ENCODE measurements at regions not wholly inside any gene's neighbourhood (a gene's known extent, or its start where the extent isn't known, plus 50 kb on each side); places are given as distances from the start of the nearest gene placed in this dataset.
"Not testable (repeated sequence)": the region's sequence is repeated elsewhere in the genome, so short reads cannot be mapped to it uniquely, and the experiment has no call there.

DNA sequence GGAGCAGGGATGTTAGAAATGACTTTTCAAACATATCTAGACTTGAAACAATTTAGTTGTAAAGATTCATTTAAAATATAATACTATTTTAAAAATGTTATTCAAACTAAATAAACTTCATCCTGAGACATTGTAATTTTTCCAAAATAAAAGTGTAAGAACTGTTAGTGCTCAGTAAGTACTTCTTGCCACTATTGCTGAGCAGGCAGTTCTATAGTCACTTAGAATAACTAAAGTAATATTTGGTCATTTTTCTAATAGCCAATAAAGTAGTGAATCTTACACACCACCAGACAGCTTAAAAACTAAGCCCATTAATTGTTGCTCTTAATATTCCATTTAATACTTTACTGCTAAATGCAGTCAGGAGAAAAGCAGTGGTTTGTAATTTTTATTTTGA, 1120.0 kb upstream of the CDH10 start:
- DNase-seq, result no peak

DNA sequence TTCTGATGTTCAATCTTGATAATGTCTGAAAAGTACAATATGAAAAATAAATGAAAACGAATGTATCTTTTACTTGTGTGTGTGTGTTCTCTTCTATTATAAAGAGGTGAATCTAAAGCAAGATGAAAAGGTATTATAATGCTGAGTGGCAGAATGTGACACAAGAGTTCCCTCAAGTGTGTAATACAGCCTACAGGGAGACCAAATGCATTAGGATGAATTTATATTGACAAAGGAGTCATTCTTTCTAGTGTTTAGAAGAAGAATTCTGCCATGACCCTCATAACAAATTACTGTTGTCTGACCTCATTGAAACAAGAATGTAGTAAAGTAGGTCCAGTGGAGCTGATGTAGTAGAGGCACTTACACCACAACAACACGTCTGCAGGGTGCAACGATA, 1119.0 kb upstream of the CDH10 start:
- no peak for DNase-seq

DNA sequence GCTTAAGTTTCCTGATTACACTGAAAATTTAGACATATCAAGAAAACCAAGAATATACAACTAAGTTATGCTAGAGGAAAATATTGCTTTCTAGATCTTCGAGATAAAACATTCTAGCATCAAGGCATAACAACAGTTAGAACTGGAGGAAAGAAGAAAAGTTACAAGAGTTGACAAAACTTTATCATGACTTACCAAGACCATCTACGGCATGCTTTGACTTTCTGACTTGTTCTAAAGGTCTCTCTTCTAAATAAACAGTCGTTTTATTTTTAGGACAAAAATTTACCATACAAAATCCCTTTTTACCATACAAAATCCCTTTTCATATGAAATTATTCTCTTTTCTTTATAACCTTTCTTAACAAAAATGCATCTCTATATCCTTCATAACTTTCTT, 1110.1 kb upstream of the CDH10 start:
- DNase-seq, result no peak

DNA sequence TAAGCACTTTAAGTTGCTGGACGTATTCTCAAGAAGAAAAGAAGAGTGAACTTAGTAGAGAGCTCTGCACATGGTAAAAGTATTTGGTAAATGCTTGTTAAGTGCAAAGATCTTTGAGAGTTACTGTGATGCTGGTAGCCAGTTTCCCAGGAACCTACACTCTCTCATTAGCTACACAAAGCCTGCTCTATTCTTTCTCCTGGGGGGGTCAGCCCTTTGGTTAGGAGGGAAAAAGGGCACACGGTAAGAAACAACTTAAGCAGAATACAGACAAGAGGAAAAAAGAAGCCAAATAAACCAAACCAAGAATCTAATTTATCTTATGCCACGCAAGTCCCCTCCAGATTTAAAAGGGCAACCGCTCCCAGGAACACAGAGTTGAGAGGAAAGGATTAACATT, 1100.1 kb upstream of the CDH10 start:
- no peak for DNase-seq

DNA sequence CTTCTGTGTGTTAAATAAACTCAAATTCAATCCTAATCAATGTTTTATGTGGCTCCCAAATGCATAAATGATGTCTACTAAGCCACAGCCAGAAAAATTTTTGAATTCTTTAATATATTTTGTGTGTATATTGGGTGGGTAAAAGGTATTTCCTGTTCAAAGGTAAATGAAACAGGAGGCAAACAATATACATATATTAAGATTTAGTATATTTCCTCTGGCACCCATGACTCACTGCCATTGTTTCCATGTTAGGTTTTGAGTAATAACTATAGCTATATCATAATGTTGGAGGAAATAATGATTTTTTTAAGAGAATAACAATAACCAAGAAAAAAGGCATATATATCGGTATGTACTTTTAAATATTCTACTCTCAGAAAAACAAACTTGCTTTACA, 1071.9 kb upstream of the CDH10 start:
- no peak for DNase-seq

DNA sequence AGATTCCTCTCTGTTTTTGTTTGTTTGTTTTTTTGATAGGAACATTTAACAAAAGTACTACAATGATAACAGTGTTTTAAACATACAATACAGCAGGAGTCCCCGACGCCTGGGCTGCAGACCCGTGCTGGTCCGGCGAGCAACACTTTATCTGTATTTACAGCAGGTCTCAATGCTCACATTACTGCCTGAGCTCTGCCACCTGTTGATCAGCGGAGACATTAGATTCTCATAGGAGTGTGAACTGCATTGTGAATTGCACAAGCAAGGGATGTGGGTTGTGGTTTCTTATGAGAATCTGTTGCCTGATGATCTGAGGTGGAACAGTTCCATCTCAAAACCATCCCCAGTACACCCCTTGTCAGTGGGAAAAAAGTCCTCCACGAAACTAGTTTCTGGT, 1068.5 kb upstream of the CDH10 start:
- no peak for DNase-seq

DNA sequence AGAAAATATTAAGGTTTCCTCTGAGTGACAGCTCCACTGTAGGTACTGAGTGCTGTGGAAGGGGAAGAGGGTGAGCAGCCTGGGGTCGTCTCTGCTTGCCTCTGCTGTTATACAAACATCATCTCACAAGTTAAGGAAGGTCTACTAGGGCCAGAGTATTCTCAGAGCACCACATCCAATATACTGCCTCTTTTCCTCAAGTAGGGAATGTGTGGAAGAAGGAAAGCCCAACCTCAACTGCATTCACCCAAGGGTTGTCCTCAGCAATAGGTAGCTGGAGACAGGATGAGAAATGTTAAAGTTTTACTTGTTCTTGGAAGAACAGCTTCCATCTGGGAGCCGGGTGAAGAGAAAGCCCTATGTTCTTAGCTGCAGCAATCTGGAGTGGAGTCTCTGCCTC, 1062.3 kb upstream of the CDH10 start:
- DNase-seq, result no peak

DNA sequence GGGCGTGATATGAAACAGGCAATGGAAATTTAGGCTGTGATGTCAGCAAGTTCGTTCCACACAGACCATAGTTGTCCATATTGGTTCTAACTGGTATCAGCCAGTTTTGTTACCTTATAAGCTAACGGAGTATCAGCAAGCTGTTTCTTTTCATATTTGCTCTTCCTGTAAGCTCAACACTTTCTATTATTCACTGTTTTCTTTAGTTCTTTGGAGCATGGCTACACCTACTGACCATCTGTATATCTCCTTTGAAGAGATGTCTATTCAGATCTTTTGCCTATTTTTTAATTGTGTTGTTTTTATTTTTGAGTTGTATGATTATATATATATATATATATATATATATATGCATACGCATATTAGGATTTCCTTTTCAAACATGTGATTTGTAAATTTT, 1057.2 kb upstream of the CDH10 start:
- no peak for DNase-seq

DNA sequence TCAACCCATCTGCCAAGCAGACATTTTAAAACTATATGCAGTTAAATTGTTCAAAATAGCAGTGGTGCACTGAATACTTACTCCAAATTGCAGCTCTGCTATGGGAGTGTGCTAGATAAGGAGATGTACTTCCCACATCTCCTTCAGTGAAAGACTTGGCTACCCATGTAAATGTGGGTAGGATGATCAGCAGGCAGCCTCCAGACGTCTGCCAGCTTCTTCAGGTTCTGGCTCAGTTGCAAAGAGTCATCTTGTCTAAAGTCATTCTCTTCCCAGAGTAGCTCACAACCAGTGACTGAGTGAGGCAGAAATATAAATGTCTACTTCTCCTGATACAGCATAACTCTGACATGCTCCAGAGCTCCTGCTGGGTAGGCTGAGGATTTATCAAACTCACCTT, 1050.0 kb upstream of the CDH10 start:
- DNase-seq, result no peak

DNA sequence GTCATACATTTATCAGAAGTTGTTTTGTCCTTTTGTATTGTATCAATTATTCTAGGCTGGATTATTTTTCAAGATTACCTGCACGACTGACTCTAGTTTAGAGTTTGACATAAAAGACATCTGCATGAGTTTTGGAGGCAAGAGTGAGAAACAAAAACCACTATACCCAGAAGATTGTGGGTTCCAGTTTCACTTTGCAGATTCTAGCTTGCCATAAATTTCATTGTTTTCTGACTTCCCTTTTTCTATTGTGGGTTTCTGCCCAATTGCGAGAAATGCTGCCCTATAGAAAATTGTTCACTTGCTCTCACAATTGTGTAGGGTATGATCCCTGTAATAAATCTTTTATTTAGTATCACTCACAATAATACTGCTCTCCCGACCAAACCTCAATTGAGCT, 1043.4 kb upstream of the CDH10 start:
- DNase-seq, result no peak

DNA sequence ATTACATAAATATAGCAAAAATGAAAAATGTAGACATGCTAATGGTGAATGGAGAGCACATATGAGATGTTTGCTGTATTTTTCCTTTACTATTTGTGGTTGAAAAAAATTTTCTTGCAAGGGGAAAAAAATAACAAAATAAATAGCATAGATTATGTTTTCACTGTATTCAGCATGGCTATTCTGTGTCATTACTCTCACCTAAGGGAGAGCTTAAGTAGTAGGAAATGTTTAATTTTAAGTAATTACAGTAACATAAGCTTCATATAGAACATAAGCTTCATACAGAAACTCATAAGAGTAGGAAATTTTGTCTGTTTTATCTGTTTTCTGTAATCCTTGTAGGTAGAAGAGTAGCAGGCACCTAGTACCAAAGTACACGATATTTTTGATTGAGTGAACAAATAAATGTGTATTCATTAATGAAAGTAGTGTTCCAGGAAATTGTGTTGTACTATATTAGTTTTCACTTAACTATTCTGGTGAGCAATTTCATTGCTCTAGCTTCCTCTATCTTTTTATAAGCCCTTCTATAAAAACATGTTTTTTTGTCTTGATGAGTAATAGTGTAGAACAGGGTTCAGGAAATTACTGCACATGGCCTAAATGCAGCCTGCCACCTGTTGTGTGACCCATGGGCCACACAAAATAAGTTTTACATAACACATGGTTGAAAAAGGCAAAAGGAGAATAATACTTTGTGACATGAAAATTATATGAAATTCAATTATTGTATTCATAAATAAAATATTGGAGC, 1025.0 kb upstream of the CDH10 start:
- no peak for DNase-seq

DNA sequence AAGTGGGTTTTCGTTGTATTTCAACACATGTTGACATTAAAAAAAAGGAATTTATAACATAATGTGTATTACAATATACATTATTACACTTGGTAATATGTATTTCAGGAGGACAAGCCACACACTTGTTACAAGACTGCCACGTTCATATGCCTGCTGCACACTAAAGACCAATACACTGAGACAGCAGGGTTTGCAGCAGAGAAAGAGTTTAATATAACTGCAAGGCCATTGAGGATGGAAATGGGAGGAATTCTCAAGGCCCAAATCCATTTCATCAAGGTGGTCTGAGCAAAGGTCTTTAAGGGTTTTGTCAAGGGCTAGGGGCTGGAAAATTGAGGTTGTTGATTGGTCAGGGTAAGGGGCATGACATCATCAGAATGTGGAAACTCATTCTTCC, 1017.8 kb upstream of the CDH10 start:
- no peak for DNase-seq

DNA sequence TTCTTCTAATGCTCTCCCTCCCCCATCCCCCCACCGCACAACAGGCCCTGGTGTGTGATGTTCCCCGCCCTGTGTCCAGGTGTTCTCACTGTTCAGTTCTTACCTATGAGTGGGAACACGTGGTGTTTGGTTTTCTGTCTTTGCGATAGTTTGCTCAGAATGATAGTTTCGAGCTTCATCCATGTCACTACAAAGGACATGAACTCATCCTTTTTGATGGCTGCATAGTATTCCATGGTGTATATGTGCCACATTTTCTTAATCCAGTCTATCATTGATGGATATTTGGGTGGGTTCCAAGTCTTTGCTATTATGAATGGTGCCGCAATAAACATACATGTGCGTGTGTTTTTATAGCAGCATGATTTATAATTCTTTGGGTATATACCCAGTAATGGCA, 1005.5 kb upstream of the CDH10 start:
- DNase-seq, result not testable (repeated sequence)

DNA sequence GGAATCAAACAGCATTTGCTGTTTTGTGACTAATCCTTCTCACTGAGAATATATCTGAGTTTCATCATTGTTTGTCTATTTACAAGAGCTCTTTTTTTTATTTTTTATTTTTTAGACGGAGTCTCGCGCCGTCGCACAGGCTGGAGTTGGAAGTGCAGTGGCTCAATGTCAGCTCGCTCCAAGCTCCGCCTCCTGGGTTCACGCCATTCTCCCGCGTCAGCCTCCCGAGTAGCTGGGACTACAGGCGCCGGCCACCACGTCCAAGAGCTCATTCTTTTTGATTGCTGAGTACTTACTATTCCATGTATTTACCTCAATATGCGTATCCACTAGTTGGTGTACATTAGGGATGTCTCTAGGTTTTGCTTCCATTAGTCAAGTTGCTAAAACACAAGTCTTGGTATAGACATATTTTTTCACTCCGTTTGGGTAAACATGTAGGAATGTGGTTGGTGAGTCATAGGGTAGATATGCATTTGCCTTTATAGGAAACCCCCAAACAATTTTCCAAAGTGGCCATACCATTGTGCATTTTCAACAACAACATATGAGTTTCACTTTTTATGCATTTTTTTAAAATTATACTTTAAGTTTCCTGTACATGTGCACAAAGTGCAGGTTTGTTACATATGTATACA, 1005.0 kb upstream of the CDH10 start:
- DNase-seq, result no peak

DNA sequence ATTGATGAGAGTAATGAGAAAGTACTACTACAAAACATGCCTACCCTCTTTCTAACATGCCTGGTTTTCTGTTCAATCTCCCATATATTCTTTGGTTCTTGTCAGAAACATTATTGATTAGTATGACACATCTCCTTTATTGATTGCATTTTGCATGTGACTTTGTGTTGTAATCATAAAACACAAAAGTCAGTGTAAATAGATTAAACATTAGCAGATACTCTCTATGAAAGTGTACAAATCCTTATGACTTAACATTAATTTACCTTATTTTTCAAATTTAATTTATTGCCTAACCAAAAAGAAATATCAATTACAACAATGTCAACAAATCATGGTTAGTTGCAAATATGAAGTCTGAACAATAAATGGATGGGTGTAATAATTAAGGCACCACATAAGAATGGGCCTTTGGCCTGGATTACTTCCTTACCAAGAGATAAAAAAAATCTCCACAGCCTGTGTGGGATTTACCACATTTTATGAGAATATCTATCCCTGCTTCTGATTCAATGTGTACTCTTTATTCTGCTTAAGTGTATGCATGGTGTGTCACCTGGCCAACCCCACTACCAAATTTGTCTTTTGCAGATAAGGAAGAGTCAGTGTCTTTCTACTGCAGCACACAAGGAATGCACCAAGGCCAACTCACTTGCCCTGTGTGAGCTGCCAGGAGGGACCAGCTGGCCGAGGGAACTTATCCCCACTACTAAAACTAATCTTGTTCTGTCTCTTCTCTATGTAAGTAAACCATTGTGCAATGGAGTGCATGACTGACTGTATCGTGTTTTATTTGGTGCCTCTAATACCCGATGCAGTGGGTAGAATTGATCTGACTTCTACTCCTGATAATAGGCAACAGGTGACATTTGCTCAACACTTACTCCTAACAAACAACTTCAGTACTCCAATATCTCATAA, 1001.9 kb upstream of the CDH10 start:
- no peak for DNase-seq

DNA sequence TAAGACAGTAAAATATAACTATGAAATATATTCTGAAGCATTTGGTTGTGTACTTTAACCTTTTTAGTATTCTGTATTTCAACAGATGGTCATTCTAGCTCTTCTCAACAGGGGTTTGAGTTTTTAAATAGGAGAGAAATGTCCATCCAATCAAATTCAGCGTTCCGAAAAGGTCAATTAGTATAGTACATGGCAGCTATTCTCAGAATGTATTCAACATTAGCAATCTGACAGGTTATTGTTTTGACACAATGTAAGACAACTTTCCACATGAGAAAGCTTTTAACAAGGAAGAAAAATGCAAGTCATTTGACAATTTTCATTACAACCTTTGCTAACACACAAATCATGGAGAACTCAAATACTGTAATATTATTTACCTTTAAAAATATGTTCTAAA, 996.3 kb upstream of the CDH10 start:
- DNase-seq, result no peak

DNA sequence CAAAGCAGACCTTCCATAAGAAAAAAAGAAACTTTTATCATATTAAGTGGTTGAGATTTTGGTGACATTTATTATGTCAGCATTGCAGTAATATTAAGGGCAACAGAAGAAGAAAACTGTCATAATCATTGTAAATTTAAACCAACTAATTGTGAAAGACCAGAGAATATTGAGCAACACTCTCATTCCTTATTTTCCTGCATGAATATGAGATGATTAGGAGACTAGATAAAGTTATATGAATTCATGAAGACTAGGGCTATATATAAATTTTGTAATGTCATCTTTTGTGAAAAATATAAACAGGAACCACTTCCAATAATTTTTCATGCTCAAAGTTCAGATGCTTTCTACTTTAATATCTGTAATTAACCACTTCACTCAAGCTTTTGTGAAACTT, 974.5 kb upstream of the CDH10 start:
- DNase-seq, result no peak

DNA sequence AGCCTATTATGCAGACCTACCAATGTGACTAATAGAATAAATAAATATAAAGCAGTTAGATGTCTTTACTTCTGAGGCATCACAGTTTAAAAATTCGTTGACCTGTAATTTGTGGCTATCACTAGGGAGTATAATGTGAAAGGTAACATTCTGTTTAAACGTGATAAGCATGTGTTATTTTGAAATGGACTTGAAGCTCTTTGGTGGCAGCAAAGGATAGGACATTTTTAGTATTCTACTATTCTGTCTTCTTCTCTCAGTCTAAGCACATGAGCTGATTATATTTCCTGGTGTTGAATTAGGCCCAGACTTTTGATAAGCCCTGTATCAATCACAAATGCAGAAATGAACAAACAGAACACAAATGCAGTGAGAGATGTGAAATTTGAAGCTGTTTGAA, 974.0 kb upstream of the CDH10 start:
- no peak for DNase-seq

DNA sequence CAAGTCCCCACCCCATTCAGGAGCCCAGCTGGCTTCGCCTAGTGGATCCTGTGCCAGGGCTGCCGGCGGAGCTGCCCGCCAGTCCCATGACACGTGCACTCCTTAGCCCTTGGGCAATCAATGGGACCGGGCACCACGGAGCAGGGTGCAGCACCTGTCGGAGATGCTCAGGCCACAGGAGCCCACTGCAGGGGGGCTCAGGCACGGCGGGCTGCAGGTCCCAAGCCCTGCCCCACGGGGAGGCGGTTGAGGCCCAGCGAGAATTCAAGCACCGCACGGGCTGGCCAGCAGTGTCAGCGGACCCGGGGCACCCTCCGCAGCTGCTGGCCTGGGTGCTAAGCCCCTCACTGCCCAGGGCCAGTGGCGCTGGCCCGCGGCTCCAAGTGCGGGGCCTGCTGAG, 969.7 kb upstream of the CDH10 start:
- no peak for DNase-seq

DNA sequence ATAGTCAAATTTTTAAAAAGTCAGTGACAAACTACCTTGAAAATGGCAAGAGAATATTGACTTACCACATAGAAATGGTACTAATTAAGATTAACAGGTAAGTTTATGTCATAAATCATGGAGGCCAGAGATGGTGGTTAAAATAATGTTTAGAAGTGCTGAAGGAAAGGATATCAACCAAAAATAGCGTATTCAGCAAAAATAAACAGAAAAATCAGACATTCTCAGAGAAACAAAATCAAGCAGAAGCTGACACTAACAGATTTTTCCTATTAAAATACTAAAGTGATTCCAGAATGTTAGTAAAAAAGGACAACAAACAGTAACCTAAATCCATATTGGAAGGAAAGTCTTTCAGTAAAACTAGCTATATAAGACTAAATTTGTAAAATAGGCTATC, 959.9 kb upstream of the CDH10 start:
- no peak for DNase-seq

DNA sequence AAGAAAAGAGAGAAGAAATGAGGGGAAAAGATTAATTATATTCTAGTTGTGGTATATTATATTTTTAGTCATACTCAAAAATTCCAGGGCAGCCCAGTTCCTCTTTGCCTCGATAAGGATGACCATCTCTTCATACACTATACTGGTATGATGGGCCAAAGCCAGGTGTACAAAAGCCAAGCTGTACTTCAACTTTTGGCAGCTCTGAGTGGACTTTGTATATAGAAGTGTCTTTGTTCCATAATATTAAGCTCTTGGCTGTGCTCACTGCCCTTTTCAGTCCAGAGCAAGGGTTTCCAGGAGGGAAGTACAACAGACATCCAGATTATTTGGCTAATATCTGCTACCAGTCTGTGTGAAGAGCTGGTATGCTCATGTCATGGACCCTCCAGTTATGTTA, 934.3 kb upstream of the CDH10 start:
- DNase-seq, result no peak

DNA sequence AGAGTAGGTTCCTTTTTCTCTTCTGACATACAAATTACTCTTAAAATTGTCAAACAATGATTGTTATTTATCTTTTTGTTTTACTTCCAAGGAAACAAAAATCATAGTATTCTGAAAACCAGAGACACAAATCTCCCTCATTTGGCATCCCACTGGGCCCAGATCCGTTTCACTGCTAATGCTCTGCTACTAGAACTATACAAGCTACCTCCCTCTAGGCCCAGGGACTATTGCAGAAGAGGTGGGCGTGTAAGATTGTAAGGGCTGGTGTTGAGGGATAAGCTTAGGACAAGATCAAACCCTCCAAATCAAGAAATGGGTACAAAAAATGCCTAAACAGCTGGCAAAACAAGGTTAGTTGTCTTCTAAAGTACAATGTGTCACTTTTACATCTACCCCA, 928.9 kb upstream of the CDH10 start:
- DNase-seq, result no peak

DNA sequence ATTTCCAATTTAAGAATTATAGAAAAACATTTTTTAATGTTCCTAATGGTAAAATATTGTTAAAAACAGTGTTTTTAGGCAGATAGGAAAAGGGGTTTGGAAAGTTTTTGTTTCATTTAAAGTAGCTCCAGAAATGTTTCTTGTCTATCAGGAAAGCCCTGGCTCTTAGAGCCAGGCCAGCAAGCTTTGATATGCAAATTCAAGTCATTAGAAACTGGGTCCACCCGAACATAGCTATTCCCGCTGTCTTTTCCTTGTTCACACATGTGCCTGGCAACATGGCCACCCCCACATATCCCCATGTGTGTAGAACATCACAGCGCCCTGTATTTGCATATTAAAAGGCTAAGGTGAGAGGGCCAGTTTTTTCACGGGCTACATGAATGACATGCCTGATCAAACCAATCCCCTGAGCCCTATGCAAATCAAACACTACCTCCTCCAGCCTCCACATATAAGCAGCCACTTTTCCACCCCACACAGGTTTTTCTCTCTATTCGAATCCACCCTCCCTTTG, 925.3 kb upstream of the CDH10 start:
- no peak for DNase-seq
